HG03575 (cell line): ENCODE measurements at regions not wholly inside any gene's neighbourhood (a gene's known extent, or its start where the extent isn't known, plus 50 kb on each side); places are given as distances from the start of the nearest gene placed in this dataset.

ENCODE experiments used
- ATAC-seq: cut with Tn5 transposase; IDR thresholded peaks from one replicate; pipeline ENCODE4 v1.9.1; 2021; ENCODE audit not compliant: unreplicated experiment, insufficient number of reproducible peaks, low FRiP score; ENCODE audit errors: extremely low read depth

DNA sequence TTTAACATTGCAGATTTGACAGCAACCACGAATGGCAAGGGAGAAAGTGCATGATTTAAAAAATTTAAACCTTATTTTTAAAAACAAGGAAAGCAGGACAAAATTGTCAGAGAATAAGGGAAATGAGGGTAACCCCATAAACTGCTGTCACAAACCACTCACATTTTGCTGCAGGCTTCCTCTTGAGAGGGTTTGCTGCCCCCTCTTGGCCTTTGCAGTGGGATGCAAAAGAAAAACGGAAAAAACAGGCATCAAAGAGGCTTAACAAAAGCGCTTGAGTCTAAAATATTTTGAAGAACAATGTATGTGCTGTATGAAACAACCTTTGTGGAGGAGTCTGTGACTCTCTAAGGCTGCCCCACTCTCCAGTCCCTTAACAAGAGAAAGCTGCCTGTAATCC, 91.6 kb downstream of the TMX3 start:
- ATAC-seq: peak; percentile 57

DNA sequence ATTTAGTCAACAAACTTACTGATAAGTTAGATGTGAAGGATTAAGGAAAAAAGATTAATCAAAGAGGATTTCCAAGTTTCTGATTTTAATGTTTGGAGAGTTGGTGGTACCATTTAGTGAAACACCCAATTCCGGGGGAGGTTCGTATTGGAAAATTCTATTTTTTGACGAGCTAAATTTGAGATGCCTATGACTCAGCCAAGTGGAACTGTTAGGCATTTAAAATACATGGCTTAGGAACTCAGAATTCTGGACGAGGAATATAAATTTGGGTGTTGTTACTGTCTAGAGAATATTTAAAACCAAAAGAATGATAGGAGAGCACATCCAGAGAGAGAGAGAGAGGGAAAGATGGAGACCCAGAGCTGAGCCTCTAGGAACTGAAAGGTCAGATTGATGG, 103.6 kb downstream of the TMX3 start:
- no peak for ATAC-seq

DNA sequence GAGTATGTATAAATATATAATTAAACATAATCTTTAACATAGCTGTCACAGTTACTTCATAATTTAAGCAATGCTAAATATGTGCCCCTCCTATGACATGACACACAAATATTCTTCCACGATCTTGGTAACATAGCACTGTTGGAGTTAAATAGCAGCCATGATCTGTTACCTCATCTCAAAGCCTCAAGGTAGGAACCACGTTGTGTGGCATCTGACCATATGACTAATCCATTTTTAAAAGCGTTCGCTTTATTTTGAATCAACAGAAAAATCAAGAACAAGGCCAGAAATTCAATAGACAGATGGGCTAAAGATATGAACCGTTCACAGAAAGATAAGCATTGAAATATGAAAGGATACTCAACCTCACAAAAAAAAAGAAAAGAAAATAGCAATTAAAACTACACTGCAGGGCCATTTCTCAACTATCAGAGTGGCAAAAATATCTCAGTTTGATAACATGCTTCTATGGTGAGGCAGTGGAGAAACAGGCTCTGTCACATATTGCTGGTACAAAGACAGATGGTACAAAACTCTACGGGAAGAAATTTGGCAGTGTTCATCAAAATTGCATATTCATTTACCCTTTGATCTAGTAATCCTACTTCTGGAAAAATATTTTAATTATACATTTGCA, 105.9 kb downstream of the TMX3 start:
- ATAC-seq: no peak

DNA sequence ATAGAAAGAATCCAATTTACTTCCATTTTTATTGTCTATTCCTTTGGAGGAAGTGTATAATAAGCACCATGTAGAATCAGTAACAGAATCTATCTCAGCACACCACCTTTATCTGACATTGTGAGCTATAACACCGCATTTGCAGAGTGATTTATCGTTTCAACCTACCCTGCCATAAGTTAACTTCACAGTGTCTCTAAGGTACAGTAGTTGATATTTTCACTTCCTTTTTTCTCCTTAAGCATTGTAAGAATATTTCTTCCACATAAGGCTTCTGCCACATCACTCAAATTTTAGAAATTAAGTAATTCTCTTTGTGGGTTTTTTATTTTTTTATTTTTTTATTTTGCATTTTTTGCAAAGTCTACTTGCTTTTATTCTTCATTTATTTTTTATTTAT, 107.1 kb downstream of the TMX3 start:
- no peak for ATAC-seq

DNA sequence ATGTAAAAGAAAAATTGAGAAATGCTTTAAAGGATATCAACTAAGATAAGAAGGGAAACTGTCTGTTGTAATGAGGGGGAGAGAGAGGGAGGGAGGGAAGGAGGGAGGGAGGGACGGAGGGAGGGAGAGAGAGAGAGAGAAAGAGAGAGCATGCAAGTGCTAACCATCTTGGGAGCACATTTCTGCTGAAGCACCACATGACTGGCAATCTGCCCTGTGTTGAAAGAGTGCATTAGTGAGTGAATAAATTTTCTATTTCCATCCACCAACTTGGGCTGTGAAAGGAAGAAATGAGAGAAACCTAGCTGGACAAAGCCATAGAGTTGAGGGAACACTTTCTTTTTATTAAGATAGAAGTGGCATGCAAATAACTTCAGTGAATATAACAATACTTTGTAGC, 110.7 kb downstream of the TMX3 start:
- no peak for ATAC-seq

DNA sequence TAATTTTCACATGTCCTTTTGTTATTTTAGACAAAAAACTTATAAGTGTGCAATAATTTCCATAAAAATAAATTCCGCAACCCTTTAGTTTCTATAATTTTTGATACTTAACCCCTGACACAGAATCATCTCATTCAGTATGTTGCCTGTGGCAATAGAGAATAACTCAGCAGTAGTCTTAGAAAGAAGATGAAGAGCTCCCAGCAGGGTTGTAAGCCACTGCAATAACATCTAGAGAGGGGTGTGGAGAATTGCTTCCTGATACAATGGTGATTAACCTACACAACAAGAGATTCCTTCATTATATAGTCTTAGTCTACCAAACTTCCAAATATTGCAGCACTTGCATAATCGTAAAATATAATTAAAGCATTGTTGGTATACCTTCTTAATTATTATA, 118.9 kb downstream of the TMX3 start:
- no peak for ATAC-seq

DNA sequence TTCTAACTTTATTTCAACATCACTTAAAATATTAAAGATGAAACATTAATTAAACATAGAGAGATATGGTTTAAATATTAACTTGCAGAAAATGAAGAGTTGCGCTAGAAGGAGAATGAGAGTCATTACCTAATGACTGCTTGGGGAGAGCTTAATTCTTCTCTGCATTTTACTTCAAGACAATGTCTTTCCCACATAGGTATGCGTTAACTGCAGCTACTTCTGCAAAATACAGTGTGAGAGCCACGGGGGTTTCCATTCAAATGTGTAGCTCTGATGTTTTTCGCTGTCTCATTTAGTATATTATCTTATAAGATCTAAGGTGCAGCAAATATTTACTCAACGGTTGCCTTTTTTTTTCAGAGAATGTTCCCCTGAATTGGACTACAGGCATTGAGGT, 126.7 kb downstream of the TMX3 start:
- no peak for ATAC-seq

DNA sequence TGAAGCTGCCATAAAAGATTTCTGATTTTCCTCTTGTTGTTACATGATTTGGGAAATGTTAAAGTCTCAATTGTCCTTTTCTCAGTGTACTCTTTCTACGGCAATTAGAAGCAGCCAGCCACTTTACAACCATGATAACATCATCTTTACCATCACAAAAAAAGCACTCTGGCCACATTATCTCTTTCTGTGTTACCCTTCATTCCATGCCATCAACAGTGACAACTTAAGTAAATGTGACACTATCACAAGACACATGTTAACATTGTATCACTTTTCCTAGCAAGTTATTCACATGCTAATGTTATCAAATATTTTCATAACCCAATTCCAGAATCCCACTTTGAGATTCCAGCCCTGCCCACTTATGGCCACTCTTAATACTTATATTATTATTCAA, 131.2 kb downstream of the TMX3 start:
- ATAC-seq: no peak

DNA sequence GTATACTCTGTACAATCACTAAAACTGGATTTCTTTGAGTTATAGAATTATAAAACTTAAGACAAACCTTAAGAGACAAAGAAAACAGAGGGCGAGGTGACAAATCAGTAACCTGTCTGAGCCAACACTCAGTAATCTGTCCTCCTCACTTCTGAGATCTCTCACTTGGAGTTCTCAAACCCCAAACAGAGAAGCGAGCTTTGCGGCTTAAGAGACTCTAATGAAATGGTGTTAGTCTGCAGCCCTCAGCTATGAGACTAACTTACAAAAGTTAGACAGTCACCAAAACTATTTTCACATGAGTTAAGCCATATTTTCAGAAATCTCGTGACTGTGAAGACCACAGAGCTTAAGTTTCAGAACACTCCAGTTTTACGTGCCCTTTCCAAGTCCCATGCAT, 140.6 kb downstream of the TMX3 start:
- ATAC-seq: no peak

DNA sequence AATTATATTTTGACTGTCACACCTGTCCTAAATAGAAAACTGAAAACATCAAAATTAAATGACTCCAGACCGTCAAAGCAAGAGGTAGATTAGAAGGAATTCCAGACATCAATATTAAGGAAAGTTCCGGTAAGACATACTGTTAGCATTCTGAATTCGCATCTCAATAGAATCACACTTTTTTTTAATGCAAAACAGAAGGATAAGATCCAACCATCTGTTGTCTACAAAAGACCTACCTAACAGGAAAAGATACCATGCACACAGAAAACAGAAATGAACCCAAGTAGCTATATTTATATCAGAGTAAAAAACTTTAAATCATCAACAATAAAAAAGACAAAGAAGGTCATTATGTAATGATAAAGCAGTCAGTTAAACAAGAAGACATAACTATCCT, 145.0 kb downstream of the TMX3 start:
- ATAC-seq: no peak

DNA sequence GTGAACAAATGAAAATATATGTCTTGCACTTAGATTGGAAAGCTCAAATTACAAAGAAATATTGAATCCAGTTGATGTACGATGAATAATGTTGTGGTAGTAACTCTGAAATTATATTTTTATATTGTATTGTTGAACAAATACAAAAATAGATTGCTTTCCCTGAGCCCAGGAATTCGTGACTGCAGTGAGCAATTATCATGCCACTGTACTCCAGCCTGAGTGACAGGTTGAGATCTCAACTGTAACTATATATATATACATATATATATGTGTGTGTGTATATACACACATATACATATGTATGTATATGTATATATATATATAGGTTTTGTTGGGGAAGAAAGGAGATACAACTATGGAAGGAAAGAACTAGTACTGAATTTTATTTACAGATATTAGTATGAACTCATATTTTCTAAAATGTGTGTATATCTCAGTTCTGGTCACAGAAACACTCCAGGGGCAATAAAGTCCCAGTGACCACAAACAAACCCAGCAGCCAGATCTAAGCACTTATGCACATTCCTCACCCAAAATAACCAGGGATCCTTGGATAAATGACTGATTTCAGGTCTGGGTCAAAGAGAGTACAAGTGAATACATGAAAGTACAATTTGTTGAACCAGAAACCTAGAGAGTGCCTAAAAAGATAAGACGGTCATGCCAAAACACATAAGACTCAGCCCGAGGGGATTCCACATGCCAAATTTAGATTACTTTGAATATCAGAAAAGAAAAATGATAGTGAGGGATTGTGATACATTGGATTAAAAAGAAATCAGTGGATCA, 146.3 kb downstream of the TMX3 start:
- no peak for ATAC-seq

DNA sequence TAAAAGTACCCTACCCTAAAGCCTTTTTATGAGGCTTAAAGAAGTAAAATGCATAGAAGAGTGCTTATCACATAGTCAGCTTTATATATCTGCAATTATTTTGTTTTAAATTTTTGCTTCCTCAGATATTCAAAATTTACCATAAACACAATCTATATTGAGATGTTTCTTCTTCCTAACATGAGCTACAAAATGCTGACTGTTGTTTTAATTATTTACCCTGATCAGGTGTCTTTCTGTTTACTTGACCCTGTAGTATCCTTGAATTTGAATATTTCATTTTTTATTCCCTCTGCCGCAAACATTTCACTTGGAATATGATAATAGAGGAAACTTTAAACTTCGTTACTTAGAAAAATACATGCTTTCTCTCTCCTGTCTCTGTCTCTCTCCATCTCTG, 147.9 kb downstream of the TMX3 start:
- no peak for ATAC-seq

DNA sequence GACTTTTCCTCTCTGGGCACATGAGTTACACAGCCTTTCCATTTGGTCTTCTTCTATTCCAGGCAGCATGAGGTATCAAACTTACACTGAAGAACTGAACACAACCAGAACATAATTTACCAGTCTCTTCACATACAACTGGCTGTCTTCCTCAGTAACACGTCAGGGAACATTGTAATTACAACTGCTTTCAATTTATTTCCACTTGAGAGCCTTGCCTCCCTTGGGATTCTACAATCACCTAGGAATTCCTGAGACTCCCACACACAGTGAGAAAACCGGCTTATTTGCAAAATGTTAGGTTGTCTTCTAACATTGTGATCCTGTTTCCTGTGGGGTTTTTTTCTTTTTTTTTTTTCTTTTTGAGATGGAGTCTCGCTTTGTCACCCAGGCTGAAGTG, 149.9 kb downstream of the TMX3 start:
- no peak for ATAC-seq

DNA sequence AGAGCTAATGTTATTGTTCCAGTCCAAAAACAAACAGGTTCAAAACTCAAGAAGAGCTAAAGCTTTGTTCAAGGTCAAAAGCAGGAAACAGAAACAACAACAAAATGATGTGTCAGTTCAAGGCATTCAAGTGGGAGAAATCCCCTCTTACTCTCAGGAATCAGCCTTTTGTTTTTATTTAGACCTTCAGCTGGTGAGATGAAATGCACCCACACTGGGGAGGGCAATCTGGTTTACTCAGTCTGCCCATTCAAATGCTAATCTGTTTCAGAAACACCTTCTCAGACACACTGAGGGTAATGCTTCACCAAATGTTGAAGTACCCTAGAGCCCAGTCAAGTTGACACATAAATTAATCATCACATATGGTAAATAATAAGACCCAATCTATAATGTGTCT, 150.6 kb downstream of the TMX3 start:
- ATAC-seq: no peak

DNA sequence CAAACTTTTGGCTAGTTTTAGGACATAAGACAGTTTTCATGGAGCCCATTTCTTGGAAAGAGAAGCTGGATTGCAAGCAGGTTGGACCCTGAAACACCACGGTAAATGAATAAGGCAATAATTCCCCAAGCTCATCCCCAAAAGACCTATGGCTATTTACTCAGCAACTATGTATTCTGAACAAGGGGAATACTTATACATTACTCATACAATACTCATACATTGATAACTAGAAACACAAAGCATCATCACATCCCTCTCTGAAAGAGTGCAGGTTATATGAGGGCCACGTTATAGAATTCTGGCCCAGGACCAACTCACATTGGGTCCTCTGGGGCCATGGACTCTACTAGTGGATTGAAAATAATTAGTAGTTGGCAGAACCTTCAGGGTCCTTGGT, 154.8 kb downstream of the TMX3 start:
- ATAC-seq: no peak

DNA sequence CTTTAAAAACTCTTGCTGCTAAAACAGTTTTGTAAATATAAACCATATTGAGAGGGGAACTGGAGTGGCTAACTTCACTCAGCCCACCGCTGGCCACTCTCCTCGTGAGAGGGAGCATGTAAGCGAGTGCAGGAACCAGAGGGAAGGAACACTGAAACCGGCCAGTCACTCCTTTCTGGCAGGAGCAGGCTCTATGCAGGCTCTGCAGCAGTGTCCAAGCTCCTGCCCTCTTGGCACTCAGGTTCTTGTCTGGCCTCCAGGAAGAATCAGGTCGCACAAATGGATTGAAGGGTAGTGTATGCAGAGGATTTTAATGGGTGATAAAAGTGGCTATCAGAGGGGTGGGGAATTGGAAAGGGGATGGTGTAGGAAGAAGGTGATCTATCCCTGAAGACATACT, 157.7 kb downstream of the TMX3 start:
- no peak for ATAC-seq

DNA sequence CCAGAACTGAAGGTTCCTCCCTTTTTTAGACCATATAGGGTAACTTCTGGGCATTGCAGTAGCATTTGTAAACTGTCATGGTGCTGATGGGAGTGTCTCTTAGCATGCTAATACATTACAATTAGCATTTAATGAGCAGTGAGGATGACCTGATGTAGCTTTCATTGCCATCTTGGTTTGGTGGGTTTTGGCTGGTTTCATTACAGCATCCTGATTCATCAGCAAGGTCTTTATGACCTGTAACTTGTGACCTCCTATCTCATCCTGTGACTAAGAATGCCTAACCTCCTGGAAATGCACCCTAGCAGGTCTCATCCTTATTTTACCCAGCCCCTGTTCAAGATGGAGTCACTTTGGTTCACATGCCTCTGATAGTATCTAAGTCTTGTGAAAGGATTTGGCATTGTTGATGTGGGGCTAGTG, 159.0 kb downstream of the TMX3 start:
- no peak for ATAC-seq

DNA sequence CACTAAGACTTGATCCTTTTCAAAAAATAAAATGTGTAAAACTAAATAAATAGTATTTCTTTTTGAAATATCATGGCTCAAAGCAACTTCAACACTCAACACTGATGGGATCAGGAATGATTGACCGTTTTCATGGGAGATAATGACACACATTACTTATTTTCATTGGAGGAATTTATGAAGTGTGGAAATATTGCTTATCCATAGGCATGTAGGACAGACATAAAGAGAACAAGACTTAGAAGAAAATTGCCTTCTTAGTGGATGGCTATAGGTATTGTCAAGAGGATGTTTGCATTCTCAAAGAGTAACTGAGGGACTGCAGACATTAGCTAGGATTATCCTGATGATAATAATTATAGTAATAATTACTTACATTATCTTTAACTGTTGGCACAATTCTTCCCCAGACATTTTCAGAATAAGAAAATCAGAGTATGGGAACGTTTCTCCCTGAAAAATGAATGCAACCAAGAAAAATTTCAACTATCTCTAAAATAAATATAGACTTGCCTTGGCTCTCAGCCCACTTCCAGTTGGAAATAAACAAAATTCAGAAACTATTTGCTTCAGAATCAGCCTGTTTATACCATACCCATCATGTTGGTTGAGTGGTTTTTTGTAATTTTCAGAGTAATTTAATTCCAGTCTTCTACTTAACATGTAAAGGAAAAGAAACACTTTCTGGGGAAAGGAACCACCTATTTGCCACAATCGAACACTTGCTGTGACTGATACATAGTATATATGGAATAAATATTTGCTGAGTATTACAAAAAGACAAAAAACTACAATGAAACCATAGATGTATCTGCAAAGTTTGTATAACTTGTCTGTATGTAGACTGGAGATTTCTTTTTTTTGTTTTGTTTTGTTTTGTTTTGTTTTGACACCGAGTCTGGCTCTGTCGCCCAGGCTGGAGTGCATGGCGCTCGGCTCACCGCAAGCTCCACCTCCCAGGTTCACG, 165.7 kb downstream of the TMX3 start:
- no peak for ATAC-seq

DNA sequence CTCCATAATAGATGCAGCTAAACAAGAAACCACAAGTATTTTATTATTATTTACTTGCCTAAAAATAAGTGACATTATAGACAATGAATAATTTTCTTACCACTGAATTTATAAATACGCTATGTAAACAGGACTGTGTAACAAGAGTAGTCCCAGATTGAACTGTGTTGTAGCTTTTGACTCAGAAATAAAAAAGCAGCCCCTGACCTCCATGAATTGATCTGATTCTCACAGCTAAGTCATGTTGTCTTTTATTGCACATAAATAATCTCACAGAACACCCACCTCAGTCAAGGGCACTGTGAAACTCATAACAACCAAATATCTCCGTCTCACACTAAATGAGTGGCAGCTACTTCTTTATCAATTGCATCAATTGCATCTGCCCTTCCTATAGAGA, 171.6 kb downstream of the TMX3 start:
- no peak for ATAC-seq

DNA sequence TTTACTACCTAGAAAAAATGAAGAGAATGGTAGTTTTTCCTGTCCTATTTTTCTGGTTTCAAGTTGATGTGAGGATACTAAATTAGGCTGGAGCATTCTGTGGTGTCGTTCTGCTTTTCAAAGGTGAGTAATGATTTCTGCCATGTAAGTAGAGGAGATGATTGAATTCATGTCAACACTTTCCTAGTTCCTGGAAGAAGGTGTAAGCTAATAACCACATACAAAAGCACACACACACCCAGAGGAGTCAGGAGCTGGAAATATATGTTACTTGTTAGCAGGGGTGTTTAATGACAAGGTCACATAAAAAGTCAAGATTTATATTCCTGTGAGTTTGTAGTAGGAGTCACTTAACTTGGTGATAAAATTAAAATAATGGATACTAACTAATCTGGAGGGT, 172.1 kb downstream of the TMX3 start:
- no peak for ATAC-seq
